NCI-H1048 (cell line): ENCODE measurements at regions not wholly inside any gene's neighbourhood (a gene's known extent, or its start where the extent isn't known, plus 50 kb on each side); places are given as distances from the start of the nearest gene placed in this dataset.
"Not testable (repeated sequence)": the region's sequence is repeated elsewhere in the genome, so short reads cannot be mapped to it uniquely, and the experiment has no call there.

Source experiments
- DNase-seq: peaks from one replicate; lab custom pipeline; 2025; lab: John Stamatoyannopoulos, UW

DNA sequence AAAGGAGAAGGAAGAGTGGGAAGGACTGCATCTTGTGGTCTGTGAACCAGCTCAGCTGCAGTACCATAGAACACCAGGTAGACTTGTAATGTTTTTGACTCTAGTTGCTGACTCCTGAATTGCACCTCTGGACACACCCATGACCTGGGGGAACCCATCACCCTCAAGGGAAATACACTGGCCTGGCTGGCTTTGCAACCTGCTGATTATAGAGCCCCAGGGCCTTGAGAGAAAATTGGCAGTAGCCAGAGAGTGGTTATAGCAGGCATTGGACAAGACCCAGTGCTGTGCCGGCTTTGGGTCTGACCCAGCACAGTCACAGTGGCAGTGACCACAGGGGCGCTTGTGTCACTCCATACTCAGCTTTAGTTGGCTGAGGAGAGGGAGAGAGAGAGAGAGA lies 902.3 kb downstream of the GRID1 start:
- no peak for DNase-seq

- no peak for DNase-seq
Measured at GRCh38 chr10:85477979-85478378, 888.6 kb downstream of the GRID1 start.

DNA sequence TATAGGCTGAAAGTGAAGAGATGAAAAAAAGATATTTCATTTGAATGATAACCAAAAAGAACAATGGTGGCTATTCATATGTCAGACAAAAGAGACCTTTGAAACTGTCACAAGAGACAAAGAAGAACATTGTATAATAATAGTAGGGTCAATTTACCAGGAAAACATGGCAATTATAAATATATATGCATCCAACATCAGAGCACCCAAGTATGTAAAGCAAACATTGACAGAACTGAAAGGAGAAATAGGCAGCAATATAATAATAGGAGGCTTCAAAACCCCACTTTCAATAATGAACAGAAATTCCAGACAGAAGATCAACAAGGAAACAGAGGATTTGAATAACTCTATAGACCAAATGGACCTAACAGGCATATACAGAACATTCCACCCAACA lies 876.2 kb downstream of the GRID1 start:
- DNase-seq, result peak; percentile 32

DNA sequence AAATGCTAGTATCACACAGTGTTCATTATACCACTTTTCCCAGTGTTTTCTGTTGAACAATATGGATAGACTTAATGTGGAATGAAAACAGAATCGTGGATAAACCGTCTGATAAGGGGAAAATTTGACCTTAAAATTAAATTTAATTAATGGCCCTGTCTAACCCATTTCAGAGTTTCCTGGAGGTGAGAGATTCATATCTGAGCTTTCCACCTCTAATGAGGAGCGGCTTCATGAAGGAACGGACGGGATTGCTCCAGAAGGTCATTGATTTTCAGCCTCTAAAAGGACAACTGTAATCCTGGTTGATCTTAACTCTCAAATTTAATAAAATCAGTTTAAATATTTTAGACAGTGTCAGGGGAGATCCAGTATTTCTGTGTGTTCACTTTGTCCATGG lies 874.9 kb downstream of the GRID1 start:
- DNase-seq, result no peak

GRCh38 chr10:85492684-85493083 lies 873.9 kb downstream of the GRID1 start:
- DNase-seq, result no peak

DNA sequence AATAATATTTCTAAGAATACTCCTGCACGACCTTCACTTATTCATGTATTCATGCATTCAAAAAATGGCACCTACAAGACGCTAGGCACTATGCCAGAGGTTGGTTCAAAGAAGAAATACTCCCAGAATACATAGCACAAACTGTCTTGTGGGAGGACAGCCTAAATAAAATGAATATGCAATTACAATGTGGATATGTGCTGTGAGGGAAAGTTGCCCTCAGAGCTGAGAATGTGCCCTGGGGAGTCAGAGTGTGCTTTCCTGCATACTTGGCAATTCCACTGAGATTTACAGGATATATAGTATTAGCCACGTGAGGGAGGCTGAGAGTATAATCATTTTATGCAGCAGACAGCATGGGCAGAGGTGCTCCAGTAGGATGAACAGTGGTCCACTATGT lies 872.9 kb downstream of the GRID1 start:
- no peak for DNase-seq

DNA sequence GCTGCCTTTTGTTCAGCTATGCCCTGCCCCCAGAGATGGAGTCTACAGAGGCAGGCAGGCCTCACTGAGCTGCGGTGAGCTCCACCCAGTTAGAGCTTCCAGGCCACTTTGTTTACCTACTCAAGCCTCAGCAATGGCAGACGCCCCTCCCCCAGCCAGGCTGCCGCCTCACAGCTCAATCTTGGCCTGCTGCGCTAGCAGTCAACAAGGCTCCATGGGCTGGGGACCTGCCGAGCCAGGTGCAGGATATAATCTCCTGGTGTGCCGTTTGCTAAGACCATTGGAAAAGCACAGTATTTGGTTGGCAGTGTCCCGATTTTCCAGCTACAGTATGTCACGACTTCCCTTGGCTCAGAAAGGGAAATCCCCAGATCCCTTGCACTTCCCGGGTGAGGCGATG lies 862.0 kb downstream of the GRID1 start:
- DNase-seq, result not testable (repeated sequence)

DNA sequence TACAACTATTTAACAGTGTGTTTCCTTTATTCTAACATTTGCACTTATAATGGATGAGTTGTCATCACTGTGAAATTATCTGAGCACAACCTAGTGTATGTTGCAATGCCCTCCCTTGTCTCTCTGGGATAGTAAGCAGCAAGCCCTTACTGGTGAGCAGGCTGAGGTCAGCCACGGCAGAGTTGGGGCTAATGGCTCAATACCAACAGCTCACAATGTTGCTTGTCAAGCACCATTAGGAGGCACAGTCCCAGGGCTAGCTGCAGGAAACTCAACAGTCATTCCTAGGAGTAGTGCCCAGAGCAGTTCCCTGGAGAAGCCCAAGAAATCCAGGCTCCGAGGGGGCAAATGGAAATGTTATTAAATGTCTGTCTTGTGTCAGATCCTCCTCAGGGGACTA lies 858.4 kb downstream of the GRID1 start:
- DNase-seq, result no peak

- DNase-seq, result no peak
Measured at GRCh38 chr10:85510682-85511081, 855.9 kb downstream of the GRID1 start.

DNA sequence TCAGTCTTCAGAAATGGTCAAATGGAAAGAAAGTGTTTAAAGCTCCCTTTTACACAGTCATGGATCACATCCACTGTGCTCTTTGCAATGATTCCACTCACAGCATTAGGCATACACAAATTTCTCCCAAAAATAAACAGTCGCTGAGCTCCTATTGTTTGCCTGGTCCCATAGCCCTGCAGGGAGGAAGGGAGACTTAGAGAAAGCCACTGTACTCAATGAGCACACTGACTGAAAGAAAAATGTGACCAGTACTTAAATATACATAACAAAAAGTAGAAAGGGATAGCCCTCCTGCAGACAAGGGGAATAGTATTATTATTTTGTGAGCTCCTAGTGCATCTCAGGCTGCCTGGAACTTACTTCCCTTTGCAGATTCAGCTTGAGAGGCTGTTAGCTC lies 853.2 kb downstream of the GRID1 start:
- no peak for DNase-seq

GRCh38 chr10:85515316-85515715 lies 851.3 kb downstream of the GRID1 start:
- DNase-seq, result no peak

- no peak for DNase-seq
Measured at GRCh38 chr10:85524001-85524666, 842.5 kb downstream of the GRID1 start.

DNA sequence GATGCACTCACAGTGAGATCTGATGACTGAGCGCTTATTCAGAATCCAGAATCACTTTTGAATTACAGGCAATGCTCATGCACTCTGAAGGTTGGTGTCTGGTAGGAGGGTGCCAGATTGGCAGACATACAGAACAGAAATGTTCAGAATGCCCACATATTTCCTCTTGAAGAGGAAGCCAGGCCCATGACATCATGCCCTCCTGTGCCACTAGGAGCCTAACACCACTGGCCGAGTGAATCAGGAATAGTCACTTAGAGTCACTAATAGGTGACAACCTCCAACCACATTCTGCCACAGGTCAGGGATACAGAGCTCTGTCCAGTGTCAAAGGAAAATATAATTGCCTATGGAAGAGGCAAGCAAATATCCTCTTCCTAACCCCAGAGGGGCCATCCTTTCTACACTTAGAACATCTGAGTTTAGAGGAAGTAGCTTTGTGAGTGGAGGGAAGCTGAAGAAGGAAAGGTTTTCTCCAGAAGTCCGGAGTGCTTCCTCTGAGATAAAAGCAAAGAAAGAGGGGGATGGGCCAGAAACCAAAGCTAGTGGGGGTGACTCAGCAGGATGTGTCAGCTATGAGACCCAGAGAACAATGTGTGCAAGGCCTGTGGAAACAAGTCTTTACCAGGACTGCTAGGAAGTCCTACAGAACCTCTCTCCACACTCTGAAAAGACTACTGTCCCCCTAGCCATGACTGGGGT lies 838.8 kb downstream of the GRID1 start:
- no peak for DNase-seq

GRCh38 chr10:85528318-85528652 lies 838.3 kb downstream of the GRID1 start:
- no peak for DNase-seq

GRCh38 chr10:85531706-85532105 lies 834.9 kb downstream of the GRID1 start:
- no peak for DNase-seq

GRCh38 chr10:85532773-85533172 lies 833.8 kb downstream of the GRID1 start:
- no peak for DNase-seq

GRCh38 chr10:85535926-85536325 lies 830.7 kb downstream of the GRID1 start:
- DNase-seq, result no peak

DNA sequence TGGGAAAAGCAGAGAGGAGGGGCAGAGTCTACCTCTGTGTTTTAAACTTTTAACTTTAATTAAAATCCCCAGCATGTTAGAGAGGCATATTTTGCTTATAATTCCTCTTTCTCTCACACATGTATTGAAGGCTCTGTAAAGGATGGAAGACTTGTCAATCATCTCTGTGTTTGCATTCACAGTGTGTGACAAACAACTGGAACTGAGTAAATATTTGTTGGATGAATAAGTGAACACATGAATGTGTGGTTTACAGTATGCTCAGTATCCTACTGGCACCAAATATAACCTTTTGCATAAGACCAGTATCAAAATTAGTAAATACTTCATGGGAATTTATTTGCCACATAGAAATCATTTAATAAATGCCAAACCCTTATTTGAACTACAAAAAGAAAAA lies 829.0 kb downstream of the GRID1 start:
- no peak for DNase-seq

- no peak for DNase-seq
Measured at GRCh38 chr10:85538601-85539000, 828.0 kb downstream of the GRID1 start.

- DNase-seq, result no peak
Measured at GRCh38 chr10:85542152-85542551, 824.4 kb downstream of the GRID1 start.

GRCh38 chr10:85542936-85543730 lies 823.5 kb downstream of the GRID1 start:
- no peak for DNase-seq

DNA sequence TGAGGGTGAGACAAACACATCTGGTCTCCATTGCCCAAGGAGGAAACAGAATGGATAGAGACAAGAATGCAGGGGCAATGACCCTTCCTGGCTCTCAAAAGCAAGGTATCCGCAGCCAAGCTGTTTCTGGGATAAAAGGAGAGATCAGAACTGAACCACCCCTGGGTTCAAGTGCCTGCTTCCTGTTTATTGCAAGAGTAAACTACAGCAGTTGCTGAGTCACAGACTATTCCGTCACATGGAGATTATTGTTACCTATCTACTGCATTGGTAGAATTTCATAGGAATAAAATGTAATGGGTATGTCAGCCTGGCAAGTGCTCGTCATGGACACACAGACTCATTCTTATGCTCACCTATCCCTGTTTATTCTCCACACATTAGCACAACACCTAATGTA lies 821.6 kb downstream of the GRID1 start:
- DNase-seq, result no peak

GRCh38 chr10:85545874-85546273 lies 820.7 kb downstream of the GRID1 start:
- no peak for DNase-seq
